Liver (tissue), 8 donors: ENCODE measurements at regions not wholly inside any gene's neighbourhood (a gene's known extent, or its start where the extent isn't known, plus 50 kb on each side); places are given as distances from the start of the nearest gene placed in this dataset.

Experiments
- DNase-seq: peaks from one replicate; pipeline ENCODE4 v3.0.0-alpha.2; 2017; ENCODE audit warnings: low spot score
- H3K27ac ChIP-seq, 2 donors: one replicate each; pipeline ENCODE4 v1.7.0; 2013; ENCODE audit warnings: inconsistent platforms in 2 of 2, low read length in 2 of 2, control low read depth in 1 of 2, low read depth in 1 of 2, mild to moderate bottlenecking in 1 of 2
- H3K27me3 ChIP-seq, 4 donors: one replicate each; pipeline versions ENCODE4 v1.6.1 to v1.7.0; 2013; ENCODE audit warnings: low read length in 3 of 4, inconsistent platforms in 1 of 4, mild to moderate bottlenecking in 1 of 4, moderate library complexity in 1 of 4; ENCODE audit not compliant: control insufficient read depth in 4 of 4, insufficient read depth in 4 of 4
- H3K36me3 ChIP-seq, 4 donors: one replicate each; pipeline versions ENCODE4 v1.6.1 to v1.7.0; 2013; ENCODE audit warnings: low read length in 3 of 4, mild to moderate bottlenecking in 3 of 4, low read depth in 1 of 4, moderate library complexity in 1 of 4; ENCODE audit not compliant: control insufficient read depth in 4 of 4, insufficient read depth in 3 of 4
- H3K4me1 ChIP-seq, 4 donors: one replicate each; pipeline versions ENCODE4 v1.6.1 to v1.7.0; 2013; ENCODE audit warnings: low read length in 3 of 4, mild to moderate bottlenecking in 3 of 4, moderate library complexity in 1 of 4; ENCODE audit not compliant: control insufficient read depth in 4 of 4, insufficient read depth in 4 of 4
- H3K4me3 ChIP-seq, 3 donors: one replicate each; pipeline versions ENCODE4 v1.6.1 to v1.7.0; 2013; ENCODE audit warnings: low read length in 3 of 3, control low read depth in 1 of 3, low read depth in 1 of 3, mild to moderate bottlenecking in 1 of 3
- H3K9ac ChIP-seq, 2 donors: one replicate each; pipeline ENCODE4 v1.7.0; 2013; ENCODE audit warnings: low read length in 2 of 2, mild to moderate bottlenecking in 2 of 2, moderate library complexity in 2 of 2, control low read depth in 1 of 2, low read depth in 1 of 2
- H3K9me3 ChIP-seq, 4 donors: one replicate each; pipeline versions ENCODE4 v1.6.1 to v1.7.0; 2013; ENCODE audit warnings: low read length in 3 of 4; ENCODE audit not compliant: control insufficient read depth in 4 of 4
- EGR1 ChIP-seq, 2 donors: IDR thresholded peaks; 2 replicates each; pipeline ENCODE4 v1.6.1; 2016 to 2018; ENCODE audit warnings: antibody characterized with exemption in 2 of 2, low read depth in 2 of 2
- FOXA1 ChIP-seq: IDR thresholded peaks from 2 replicates; pipeline ENCODE4 v1.6.1; 2016; ENCODE audit warnings: antibody characterized with exemption
- FOXA2 ChIP-seq: IDR thresholded peaks from 2 replicates; pipeline ENCODE4 v1.6.1; 2016; ENCODE audit warnings: antibody characterized with exemption
- GABPA ChIP-seq, 2 donors: IDR thresholded peaks in 1 of 2; conservative IDR thresholded peaks in 1 of 2; 2 replicates each; pipeline ENCODE4 v1.6.1; 2016; ENCODE audit warnings: antibody characterized with exemption in 2 of 2, mild to moderate bottlenecking in 1 of 2, moderate library complexity in 1 of 2
- HNF4A ChIP-seq, 2 donors: conservative IDR thresholded peaks; 2 replicates each; pipeline ENCODE4 v1.6.1; 2016; ENCODE audit warnings: antibody characterized with exemption in 2 of 2, mild to moderate bottlenecking in 2 of 2
- HNF4G ChIP-seq: IDR thresholded peaks from 2 replicates; pipeline ENCODE4 v1.6.1; 2016; ENCODE audit warnings: antibody characterized with exemption
- JUND ChIP-seq, 2 donors: IDR thresholded peaks; 2 replicates each; pipeline ENCODE4 v1.6.1; 2016; ENCODE audit warnings: antibody characterized with exemption in 2 of 2
- NR2F2 ChIP-seq: IDR thresholded peaks from 2 replicates; pipeline ENCODE4 v1.6.1; 2016; ENCODE audit warnings: antibody characterized with exemption
- RAD21 ChIP-seq, 2 donors: IDR thresholded peaks; 2 replicates each; pipeline ENCODE4 v1.6.1; 2016; ENCODE audit warnings: antibody characterized with exemption in 2 of 2, mild to moderate bottlenecking in 2 of 2
- RXRA ChIP-seq, 2 donors: IDR thresholded peaks; 2 replicates each; pipeline ENCODE4 v1.6.1; 2017 to 2018; ENCODE audit warnings: antibody characterized with exemption in 2 of 2, mild to moderate bottlenecking in 1 of 2
- SP1 ChIP-seq: IDR thresholded peaks from 2 replicates; pipeline ENCODE4 v1.6.1; 2018; ENCODE audit warnings: antibody characterized with exemption, mild to moderate bottlenecking
- TAF1 ChIP-seq: conservative IDR thresholded peaks from 2 replicates; pipeline ENCODE4 v1.6.1; 2016; ENCODE audit warnings: antibody characterized with exemption, mild to moderate bottlenecking
- YY1 ChIP-seq: IDR thresholded peaks from 2 replicates; pipeline ENCODE4 v1.6.1; 2016; ENCODE audit warnings: antibody characterized with exemption, mild to moderate bottlenecking
- WGBS: extraction: QIAGEN DNeasy Blood & Tissue Kit; methylation state at CpG from one replicate; pipeline ENCODE4 v1.1.7; 2013; 5-methylcytosine and 5-hydroxymethylcytosine counted together
- TF ChIP-seq, protein P1 (sequence below): IDR thresholded peaks from 2 replicates; pipeline ENCODE4 v1.6.1; 2016; ENCODE audit warnings: antibody characterized with exemption
- TF ChIP-seq, protein P2 (sequence below): IDR thresholded peaks from 2 replicates; pipeline ENCODE4 v1.6.1; 2016; ENCODE audit warnings: antibody characterized with exemption
- TF ChIP-seq, protein P3 (sequence below): fragments of 150-350 bp; IDR thresholded peaks from 2 replicates; pipeline ENCODE4 v1.5.1; 2017; ENCODE audit warnings: improper control_type of control experiment, low read depth, low read length; ENCODE audit not compliant: missing input control
- donor health status: healthy.
- donor health status: healthy.
- donor health status: healthy.
- donor health status: healthy.
- donor health status: healthy.

DNA sequence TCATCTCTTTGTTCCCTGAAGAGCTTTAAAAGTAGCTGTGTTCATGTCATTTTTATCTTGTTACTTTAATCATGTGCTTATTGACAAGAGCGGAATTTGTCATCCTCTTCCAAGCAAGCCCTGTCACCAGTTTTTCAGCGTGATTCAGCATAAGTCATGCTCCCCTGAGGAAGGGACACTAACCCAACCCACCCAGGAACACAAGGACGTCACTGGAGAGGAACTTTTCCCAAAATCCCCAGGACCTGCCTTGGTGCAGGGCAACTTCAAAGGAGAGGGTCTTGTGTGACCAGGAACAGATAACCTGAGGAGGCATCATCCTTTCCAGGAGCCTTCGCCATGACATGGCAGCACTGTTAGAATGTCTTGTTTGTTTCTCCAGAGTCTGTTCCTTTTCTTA, 107.1 kb upstream of the DIO3 start:
- Histone ChIP-seq H3K36me3 (no peaks in the 10 kb centered on the region), H3K9ac (no peak overlapping the region), H3K4me3 (no peak overlapping the region), H3K27me3 (peaks cover 0 to 11% (median 0%) of the 10 kb centered on the region in 4 donors), H3K9me3 (no peaks in the 10 kb centered on the region), H3K27ac (no peak overlapping the region), H3K4me1 (peaks cover 0 to 14% (median 6%) of the 10 kb centered on the region in 4 donors)
- WGBS: 87% methylated on average over 4 of the region's 4 CpGs
- no peak for TF ChIP-seq HNF4G
- no peak for TF ChIP-seq SP1
- TF ChIP-seq NR2F2: no peak
- TF ChIP-seq FOXA2: no peak
- TF ChIP-seq RAD21 (IDR thresholded peaks at IDR 0.05): no peak
- TF ChIP-seq, protein P1, sequence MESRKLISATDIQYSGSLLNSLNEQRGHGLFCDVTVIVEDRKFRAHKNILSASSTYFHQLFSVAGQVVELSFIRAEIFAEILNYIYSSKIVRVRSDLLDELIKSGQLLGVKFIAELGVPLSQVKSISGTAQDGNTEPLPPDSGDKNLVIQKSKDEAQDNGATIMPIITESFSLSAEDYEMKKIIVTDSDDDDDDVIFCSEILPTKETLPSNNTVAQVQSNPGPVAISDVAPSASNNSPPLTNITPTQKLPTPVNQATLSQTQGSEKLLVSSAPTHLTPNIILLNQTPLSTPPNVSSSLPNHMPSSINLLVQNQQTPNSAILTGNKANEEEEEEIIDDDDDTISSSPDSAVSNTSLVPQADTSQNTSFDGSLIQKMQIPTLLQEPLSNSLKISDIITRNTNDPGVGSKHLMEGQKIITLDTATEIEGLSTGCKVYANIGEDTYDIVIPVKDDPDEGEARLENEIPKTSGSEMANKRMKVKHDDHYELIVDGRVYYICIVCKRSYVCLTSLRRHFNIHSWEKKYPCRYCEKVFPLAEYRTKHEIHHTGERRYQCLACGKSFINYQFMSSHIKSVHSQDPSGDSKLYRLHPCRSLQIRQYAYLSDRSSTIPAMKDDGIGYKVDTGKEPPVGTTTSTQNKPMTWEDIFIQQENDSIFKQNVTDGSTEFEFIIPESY: no peak
- TF ChIP-seq, protein P2, sequence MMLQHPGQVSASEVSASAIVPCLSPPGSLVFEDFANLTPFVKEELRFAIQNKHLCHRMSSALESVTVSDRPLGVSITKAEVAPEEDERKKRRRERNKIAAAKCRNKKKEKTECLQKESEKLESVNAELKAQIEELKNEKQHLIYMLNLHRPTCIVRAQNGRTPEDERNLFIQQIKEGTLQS: no peak
- no peak for TF ChIP-seq JUND (IDR thresholded peaks at IDR 0.05)
- TF ChIP-seq EGR1 (IDR thresholded peaks at IDR 0.05; ENCODE audit: low read depth in 2 of 2): no peak
- no peak for TF ChIP-seq HNF4A (conservative IDR thresholded peaks at IDR 0.05)
- TF ChIP-seq, protein P3, sequence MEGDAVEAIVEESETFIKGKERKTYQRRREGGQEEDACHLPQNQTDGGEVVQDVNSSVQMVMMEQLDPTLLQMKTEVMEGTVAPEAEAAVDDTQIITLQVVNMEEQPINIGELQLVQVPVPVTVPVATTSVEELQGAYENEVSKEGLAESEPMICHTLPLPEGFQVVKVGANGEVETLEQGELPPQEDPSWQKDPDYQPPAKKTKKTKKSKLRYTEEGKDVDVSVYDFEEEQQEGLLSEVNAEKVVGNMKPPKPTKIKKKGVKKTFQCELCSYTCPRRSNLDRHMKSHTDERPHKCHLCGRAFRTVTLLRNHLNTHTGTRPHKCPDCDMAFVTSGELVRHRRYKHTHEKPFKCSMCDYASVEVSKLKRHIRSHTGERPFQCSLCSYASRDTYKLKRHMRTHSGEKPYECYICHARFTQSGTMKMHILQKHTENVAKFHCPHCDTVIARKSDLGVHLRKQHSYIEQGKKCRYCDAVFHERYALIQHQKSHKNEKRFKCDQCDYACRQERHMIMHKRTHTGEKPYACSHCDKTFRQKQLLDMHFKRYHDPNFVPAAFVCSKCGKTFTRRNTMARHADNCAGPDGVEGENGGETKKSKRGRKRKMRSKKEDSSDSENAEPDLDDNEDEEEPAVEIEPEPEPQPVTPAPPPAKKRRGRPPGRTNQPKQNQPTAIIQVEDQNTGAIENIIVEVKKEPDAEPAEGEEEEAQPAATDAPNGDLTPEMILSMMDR: no peak
- DNase-seq: no peak

DNA sequence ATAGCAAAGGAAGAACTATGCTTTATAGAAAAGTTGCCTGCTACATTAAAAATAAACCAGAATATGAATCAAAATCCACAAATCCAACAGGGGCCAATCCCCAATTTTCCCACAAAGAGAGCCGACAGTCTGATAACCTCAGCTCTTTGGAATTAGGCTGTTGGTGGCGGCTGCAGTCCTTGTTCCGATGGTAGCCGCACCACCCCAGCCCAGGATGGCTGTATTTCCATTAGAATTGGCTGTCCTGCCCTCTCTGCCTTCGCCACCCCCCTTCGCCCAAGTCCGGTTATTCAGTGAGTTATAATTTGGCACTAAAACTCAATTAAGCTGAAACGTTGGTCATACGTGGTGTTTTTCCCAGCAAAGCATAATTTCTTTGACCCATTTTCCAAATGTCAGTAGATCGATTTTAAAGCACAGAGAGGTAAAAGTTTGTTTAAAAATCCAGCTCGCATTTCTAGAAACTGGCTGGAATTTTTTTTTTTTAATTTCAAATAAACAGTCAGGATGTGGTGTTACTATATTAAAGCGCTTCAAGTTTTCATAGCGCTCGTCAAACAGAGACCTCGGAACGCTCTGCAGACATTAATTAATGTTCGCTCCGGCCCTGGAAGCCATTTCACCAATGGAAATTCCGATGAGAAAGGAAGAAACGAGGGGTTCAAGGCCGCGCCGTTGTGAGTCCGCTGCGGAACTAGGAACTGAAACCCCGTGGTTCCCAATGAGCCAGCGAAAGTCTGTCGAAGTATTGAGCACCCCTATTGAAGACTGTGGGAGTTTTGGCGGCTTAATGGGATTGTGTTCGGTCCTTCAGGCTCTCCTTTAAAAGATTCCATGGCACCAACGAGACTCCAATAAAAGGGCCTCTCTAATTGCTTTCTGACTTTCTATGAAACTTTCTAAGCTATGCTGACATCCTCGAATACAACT, 104.8 kb upstream of the DIO3 start:
- TF ChIP-seq, protein P1: no peak
- TF ChIP-seq RAD21 (IDR thresholded peaks at IDR 0.05) (no peak), SP1 (no peak), TAF1 (no peak), RXRA (IDR thresholded peaks at IDR 0.05) (no peak), HNF4G (no peak), FOXA1 (no peak), EGR1 (IDR thresholded peaks at IDR 0.05; ENCODE audit: low read depth in 2 of 2) (no peak), YY1 (no peak), FOXA2 (no peak), GABPA (IDR thresholded peaks at IDR 0.05 in 1 of 2, conservative IDR thresholded peaks at IDR 0.05 in 1 of 2) (no peak)
- TF ChIP-seq, protein P2: no peak
- no peaks in the 10 kb centered on the region for H3K36me3 ChIP-seq
- WGBS: 31% methylated on average over 32 of the region's 32 CpGs
- DNase-seq: no peak
- H3K27me3 ChIP-seq: peaks cover 0 to 11% (median 0%) of the 10 kb centered on the region in 4 donors
- H3K4me1 ChIP-seq: peaks cover 0 to 16% (median 9%) of the 10 kb centered on the region in 4 donors
- no peak overlapping the region for H3K27ac ChIP-seq
- H3K9me3 ChIP-seq: no peaks in the 10 kb centered on the region
- H3K9ac ChIP-seq: no peak overlapping the region
- no peak overlapping the region for H3K4me3 ChIP-seq
